Mesendoderm (in vitro differentiated cells): ENCODE measurements at regions not wholly inside any gene's neighbourhood (a gene's known extent, or its start where the extent isn't known, plus 50 kb on each side); places are given as distances from the start of the nearest gene placed in this dataset.

Experiments used
- DNase-seq: peaks from one replicate; pipeline ENCODE4 v3.0.0; 2013
- H2AK5ac ChIP-seq: 2 replicates; pipeline ENCODE4 v1.6.1; 2013; ENCODE audit warnings: low read length, inconsistent platforms
- H2BK120ac ChIP-seq: 2 replicates; pipeline ENCODE4 v1.6.1; 2013; ENCODE audit warnings: low read depth, mild to moderate bottlenecking, low read length, moderate library complexity, mixed read lengths
- H2BK15ac ChIP-seq: replicated peaks from 2 replicates; pipeline ENCODE4 v1.6.1; 2013; ENCODE audit warnings: low read depth, mild to moderate bottlenecking, moderate library complexity
- H2BK5ac ChIP-seq: 2 replicates; pipeline ENCODE4 v1.6.1; 2013; ENCODE audit warnings: low read length, inconsistent platforms
- H3K18ac ChIP-seq: 2 replicates; pipeline ENCODE4 v1.6.1; 2013; ENCODE audit warnings: mild to moderate bottlenecking, low read length, mixed read lengths
- H3K23ac ChIP-seq: one replicate; pipeline ENCODE4 v1.6.1; 2013; ENCODE audit warnings: low read length
- H3K27ac ChIP-seq: 2 replicates; pipeline ENCODE4 v1.5.1; 2013; ENCODE audit warnings: low read depth, mild to moderate bottlenecking, inconsistent platforms, low read length, moderate library complexity
- H3K27me3 ChIP-seq: 2 replicates; pipeline ENCODE4 v1.6.1; 2013; ENCODE audit warnings: low read length, control low read depth, mild to moderate bottlenecking, inconsistent platforms; ENCODE audit not compliant: insufficient read depth, poor library complexity
- H3K36me3 ChIP-seq: 2 replicates; pipeline ENCODE4 v1.6.1; 2013; ENCODE audit warnings: low read length, inconsistent platforms; ENCODE audit not compliant: control insufficient read depth, insufficient read depth
- H3K4ac ChIP-seq: one replicate; pipeline ENCODE4 v1.6.1; 2013; ENCODE audit warnings: low read depth, mild to moderate bottlenecking, low read length, moderate library complexity
- H3K4me1 ChIP-seq: 2 replicates; pipeline ENCODE4 v1.6.1; 2013; ENCODE audit warnings: low read depth, low read length, inconsistent platforms; ENCODE audit not compliant: control insufficient read depth
- H3K4me2 ChIP-seq: 2 replicates; pipeline ENCODE4 v1.6.1; 2013; ENCODE audit warnings: low read length
- H3K4me3 ChIP-seq: 2 replicates; pipeline ENCODE4 v1.5.1; 2013; ENCODE audit warnings: mild to moderate bottlenecking, low read length
- H3K56ac ChIP-seq: one replicate; pipeline ENCODE4 v1.6.1; 2013; ENCODE audit warnings: low read length
- H3K79me1 ChIP-seq: 2 replicates; pipeline ENCODE4 v1.6.1; 2013; ENCODE audit warnings: low read length, inconsistent platforms
- H3K79me2 ChIP-seq: 2 replicates; pipeline ENCODE4 v1.6.1; 2013; ENCODE audit warnings: mild to moderate bottlenecking, low read length; ENCODE audit not compliant: control insufficient read depth, insufficient read depth
- H3K9ac ChIP-seq: 2 replicates; pipeline ENCODE4 v1.6.1; 2013; ENCODE audit warnings: low read length, inconsistent platforms
- H4K5ac ChIP-seq: one replicate; pipeline ENCODE4 v1.6.1; 2013; ENCODE audit warnings: low read length
- H4K8ac ChIP-seq: one replicate; pipeline ENCODE4 v1.6.1; 2013; ENCODE audit warnings: low read depth, mild to moderate bottlenecking, control low read depth, low read length, moderate library complexity
- WGBS: extraction: QIAGEN DNeasy Blood & Tissue Kit; methylation state at CpG from one replicate; pipeline ENCODE4 v1.1.7; 2013; ENCODE audit warnings: low lambda C conversion rate, missing lambda C conversion rate; ENCODE audit not compliant: insufficient coverage; ENCODE audit errors: extremely low coverage; 5-methylcytosine and 5-hydroxymethylcytosine counted together

- Histone ChIP-seq H3K4me2 (no peak overlapping the region), H3K36me3 (no peaks in the 10 kb centered on the region), H3K23ac (no peak overlapping the region), H3K27me3 (no peaks in the 10 kb centered on the region), H3K79me1 (no peaks in the 10 kb centered on the region), H3K4me3 (no peak overlapping the region), H4K8ac (no peak overlapping the region), H4K5ac (no peak overlapping the region), H2BK15ac (no peak overlapping the region), H3K27ac (no peak overlapping the region), H3K9ac (no peak overlapping the region), H2BK5ac (no peak overlapping the region), H3K4ac (no peak overlapping the region), H2BK120ac (no peak overlapping the region), H3K4me1 (no peaks in the 10 kb centered on the region), H3K79me2 (no peaks in the 10 kb centered on the region), H3K18ac (no peak overlapping the region), H3K56ac (no peak overlapping the region), H2AK5ac (no peak overlapping the region)
- WGBS, result no CpG with 5 or more reads among the region's 1 CpG
- DNase-seq, result peak; percentile 87
Observed at GRCh38 chr13:78478183-78478582, 125.2 kb downstream of the POU4F1 start.

GRCh38 chr13:78476910-78477309 is 126.4 kb downstream of the POU4F1 start:
- Histone ChIP-seq H3K56ac (no peak overlapping the region), H4K5ac (no peak overlapping the region), H3K4me3 (no peak overlapping the region), H3K23ac (no peak overlapping the region), H3K36me3 (no peaks in the 10 kb centered on the region), H2BK15ac (no peak overlapping the region), H3K27ac (no peak overlapping the region), H3K18ac (no peak overlapping the region), H2AK5ac (no peak overlapping the region), H3K27me3 (no peaks in the 10 kb centered on the region), H3K4ac (no peak overlapping the region), H3K9ac (no peak overlapping the region), H2BK120ac (no peak overlapping the region), H4K8ac (no peak overlapping the region), H3K79me1 (no peaks in the 10 kb centered on the region), H3K4me1 (no peaks in the 10 kb centered on the region), H2BK5ac (no peak overlapping the region), H3K79me2 (no peaks in the 10 kb centered on the region), H3K4me2 (no peak overlapping the region)
- DNase-seq, result no peak
- WGBS, result 100% methylated on average over 3 of the region's 8 CpGs

- DNase-seq, result no peak
- H3K79me1 ChIP-seq, result no peaks in the 10 kb centered on the region
- no peaks in the 10 kb centered on the region for H3K4me1 ChIP-seq
- no peak overlapping the region for H2BK15ac ChIP-seq
- H3K36me3 ChIP-seq, result no peaks in the 10 kb centered on the region
- no peak overlapping the region for H3K9ac ChIP-seq
- H4K5ac ChIP-seq, result no peak overlapping the region
- H3K79me2 ChIP-seq, result no peaks in the 10 kb centered on the region
- H3K27ac ChIP-seq, result no peak overlapping the region
- H2BK120ac ChIP-seq, result no peak overlapping the region
- no peak overlapping the region for H2BK5ac ChIP-seq
- H3K4ac ChIP-seq, result no peak overlapping the region
- no CpG with 5 or more reads among the region's 2 CpGs for WGBS
- no peak overlapping the region for H3K4me2 ChIP-seq
- H3K23ac ChIP-seq, result no peak overlapping the region
- H3K18ac ChIP-seq, result no peak overlapping the region
- no peaks in the 10 kb centered on the region for H3K27me3 ChIP-seq
- H3K56ac ChIP-seq, result no peak overlapping the region
- no peak overlapping the region for H3K4me3 ChIP-seq
- no peak overlapping the region for H4K8ac ChIP-seq
- H2AK5ac ChIP-seq, result no peak overlapping the region
Observed at GRCh38 chr13:78468621-78469020, 134.7 kb downstream of the POU4F1 start.

GRCh38 chr13:78465250-78465649 is 138.1 kb downstream of the POU4F1 start:
- no peak overlapping the region for H3K56ac ChIP-seq
- H3K36me3 ChIP-seq, result no peaks in the 10 kb centered on the region
- no peak overlapping the region for H3K9ac ChIP-seq

GRCh38 chr13:78460176-78460575 is 143.2 kb downstream of the POU4F1 start:
- Histone ChIP-seq H3K4me2 (no peak overlapping the region), H4K8ac (no peak overlapping the region), H3K4me3 (no peak overlapping the region), H3K36me3 (no peaks in the 10 kb centered on the region), H3K79me1 (no peaks in the 10 kb centered on the region), H4K5ac (no peak overlapping the region), H3K23ac (no peak overlapping the region), H3K4ac (no peak overlapping the region), H2BK15ac (no peak overlapping the region), H2AK5ac (no peak overlapping the region), H3K79me2 (no peaks in the 10 kb centered on the region), H3K56ac (no peak overlapping the region), H3K27ac (no peak overlapping the region), H2BK120ac (no peak overlapping the region), H3K27me3 (no peaks in the 10 kb centered on the region), H3K18ac (no peak overlapping the region), H2BK5ac (no peak overlapping the region), H3K9ac (no peak overlapping the region), H3K4me1 (no peaks in the 10 kb centered on the region)
- DNase-seq, result no peak
- no CpG with 5 or more reads among the region's 2 CpGs for WGBS

More at GRCh38 chr13:78465250-78465649, 138.1 kb downstream of the POU4F1 start:
- no CpG with 5 or more reads among the region's 1 CpG for WGBS
- H3K27me3 ChIP-seq, result no peaks in the 10 kb centered on the region
- H4K5ac ChIP-seq, result no peak overlapping the region
- no peak overlapping the region for H3K4me2 ChIP-seq
- H3K4me3 ChIP-seq, result no peak overlapping the region
- no peak overlapping the region for H2BK15ac ChIP-seq
- no peak overlapping the region for H3K18ac ChIP-seq
- H3K79me2 ChIP-seq, result no peaks in the 10 kb centered on the region
- H2AK5ac ChIP-seq, result no peak overlapping the region
- no peak for DNase-seq
- H3K27ac ChIP-seq, result no peak overlapping the region
- H2BK120ac ChIP-seq, result no peak overlapping the region
- no peaks in the 10 kb centered on the region for H3K4me1 ChIP-seq
- H3K4ac ChIP-seq, result no peak overlapping the region
- no peaks in the 10 kb centered on the region for H3K79me1 ChIP-seq
- no peak overlapping the region for H2BK5ac ChIP-seq
- no peak overlapping the region for H3K23ac ChIP-seq
- H4K8ac ChIP-seq, result no peak overlapping the region

- H3K56ac ChIP-seq, result no peak overlapping the region
- H3K4me3 ChIP-seq, result no peak overlapping the region
- no peak overlapping the region for H2BK120ac ChIP-seq
- no peaks in the 10 kb centered on the region for H3K4me1 ChIP-seq
- no peak overlapping the region for H3K9ac ChIP-seq
- no peaks in the 10 kb centered on the region for H3K36me3 ChIP-seq
- H2BK5ac ChIP-seq, result no peak overlapping the region
- H3K79me2 ChIP-seq, result no peaks in the 10 kb centered on the region
- no peaks in the 10 kb centered on the region for H3K79me1 ChIP-seq
- WGBS, result no CpG with 5 or more reads among the region's 4 CpGs
- H2AK5ac ChIP-seq, result no peak overlapping the region
- no peak overlapping the region for H2BK15ac ChIP-seq
- H3K27ac ChIP-seq, result no peak overlapping the region
- no peak for DNase-seq
- no peak overlapping the region for H4K5ac ChIP-seq
- no peak overlapping the region for H3K23ac ChIP-seq
- no peak overlapping the region for H3K18ac ChIP-seq
- H3K4ac ChIP-seq, result no peak overlapping the region
- H3K27me3 ChIP-seq, result no peaks in the 10 kb centered on the region
- no peak overlapping the region for H4K8ac ChIP-seq
- no peak overlapping the region for H3K4me2 ChIP-seq
Observed at GRCh38 chr13:78443839-78444238, 159.5 kb downstream of the POU4F1 start.
